LHCN-M2 (cell line): ENCODE measurements at regions not wholly inside any gene's neighbourhood (a gene's known extent, or its start where the extent isn't known, plus 50 kb on each side); places are given as distances from the start of the nearest gene placed in this dataset.
A peak's percentile ranks its signal among the peaks of the same experiment; 100 is the strongest.

Experiments used
- DNase-seq: peaks from one replicate; pipeline ENCODE4 v3.0.0-alpha.2; 2012; ENCODE audit warnings: low read depth

DNA sequence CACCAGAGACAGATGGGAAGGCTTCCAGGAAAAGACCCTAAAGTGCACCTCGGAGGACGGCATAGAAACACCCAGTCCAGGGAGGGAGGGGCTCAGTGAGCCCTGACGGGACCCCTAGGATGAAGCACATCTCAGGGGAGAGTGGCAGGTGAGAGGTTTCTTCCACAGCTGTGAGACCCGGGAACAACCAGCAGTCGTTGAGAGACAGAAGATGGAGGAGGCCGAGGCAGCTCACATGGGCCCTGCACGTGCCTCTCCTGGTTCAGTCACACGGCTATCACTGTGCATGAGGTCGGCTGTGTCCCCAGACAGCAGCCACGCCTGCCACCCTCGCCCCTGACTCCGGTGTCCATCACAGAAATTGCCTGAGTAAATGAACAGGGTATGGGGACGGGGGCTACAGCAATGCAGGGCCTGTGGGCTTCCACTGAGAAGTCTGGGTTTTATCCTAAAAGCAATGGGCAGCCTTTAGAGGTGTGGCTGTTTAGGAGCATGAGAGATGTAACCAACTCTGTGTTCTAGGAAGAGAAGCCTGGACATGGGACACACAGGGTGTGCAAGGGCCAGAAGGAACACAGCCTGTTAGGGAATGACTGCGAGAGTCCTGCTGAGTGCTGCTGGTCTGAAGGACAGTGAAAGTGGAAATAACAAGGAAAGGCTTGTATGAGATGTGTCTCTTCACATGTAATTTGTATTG lies 102.0 kb downstream of the TMEM18 start:
- no peak for DNase-seq

DNA sequence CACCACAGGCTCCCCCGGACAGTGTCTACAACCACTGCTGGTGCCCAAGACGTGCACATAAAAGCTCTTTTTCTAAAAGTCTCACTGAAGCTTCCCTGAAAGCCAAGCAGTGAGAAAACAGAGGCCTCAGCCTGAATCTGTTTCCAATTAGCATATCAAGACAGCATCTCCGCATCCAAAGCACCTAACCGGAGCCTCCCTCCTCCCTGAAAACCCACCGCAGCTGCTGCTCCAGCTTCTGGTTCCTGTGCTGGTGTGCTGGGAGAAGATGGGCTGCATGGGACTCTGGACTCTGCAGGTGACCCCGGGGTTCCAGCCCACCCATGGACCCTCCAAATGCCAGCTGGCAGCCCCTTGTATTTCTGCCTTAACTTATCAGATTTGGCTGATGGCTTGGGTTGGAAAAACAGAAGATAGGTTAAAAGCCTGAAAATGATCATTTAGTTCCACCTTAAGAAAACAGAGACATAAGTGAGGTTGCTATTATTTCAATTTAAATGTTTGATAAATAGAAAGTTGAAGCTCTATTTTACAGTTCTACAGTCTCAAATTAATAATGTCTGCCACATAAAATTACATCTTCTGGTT lies 103.3 kb downstream of the TMEM18 start:
- DNase-seq, result no peak

DNA sequence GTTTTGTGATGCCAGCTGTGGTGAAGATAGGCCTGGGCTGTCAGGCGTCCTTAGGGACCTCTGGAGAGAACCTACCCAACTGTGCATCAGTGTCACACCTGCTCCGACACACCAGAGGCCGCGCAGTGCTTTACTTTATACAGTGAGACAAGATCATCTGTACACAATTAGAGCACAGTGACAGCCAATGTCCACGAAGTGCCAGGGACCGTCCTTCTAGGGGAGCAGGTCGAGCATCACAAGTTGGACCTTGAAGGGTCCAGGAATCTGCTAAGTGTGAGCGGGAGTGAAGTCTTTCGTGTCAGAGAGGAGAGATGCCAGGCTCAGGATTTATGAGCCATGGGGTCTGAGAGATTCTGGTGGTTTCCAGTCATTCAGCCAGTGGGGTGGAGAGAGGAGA lies 104.2 kb downstream of the TMEM18 start:
- DNase-seq, result no peak

DNA sequence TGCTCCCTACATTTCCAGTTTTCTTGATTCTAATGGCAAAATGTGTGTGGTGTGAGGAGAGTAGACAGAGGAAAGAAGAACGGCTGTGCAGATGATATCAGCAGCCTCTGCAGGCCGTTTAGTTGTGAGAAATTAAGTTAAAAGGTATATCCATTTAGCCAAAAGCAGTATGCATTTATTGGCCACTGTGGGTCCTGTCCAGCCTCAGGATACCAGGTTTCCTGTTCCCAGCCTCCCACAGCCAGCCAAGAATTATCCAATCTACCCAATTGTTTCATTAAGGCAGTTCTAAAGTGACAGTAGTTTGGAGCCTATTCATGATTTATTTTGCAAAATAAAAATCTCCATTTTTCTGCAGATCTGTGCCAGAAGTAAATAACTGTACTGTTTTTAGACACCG lies 107.5 kb downstream of the TMEM18 start:
- no peak for DNase-seq

DNA sequence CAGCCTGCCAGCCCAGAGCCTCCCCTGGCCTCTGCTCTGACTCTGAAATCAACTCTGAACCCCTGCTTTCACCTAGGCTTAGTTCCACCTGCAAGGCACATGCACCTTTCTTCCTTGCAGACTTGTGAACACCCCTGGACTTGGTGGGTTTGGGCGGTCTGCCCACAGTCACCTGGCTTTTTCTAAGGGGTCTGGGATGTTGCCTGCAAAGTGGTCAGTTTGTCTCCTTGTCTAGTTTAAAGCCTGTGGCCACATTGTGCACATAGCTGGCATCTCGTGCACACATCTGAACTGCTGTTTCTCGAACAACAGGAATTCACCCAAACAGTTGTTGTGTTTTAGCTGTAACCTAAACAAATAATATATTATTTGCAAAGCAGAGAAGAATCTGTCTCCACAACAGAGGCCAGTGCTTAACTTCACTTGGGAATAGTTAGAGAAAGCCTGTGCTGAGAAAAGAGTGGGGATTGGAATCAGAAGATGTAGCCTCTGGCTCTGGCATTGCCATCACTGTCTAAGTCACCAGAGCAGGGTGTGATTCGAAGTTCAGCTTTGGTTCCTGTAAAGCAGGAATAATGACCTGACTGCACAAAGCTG lies 108.5 kb downstream of the TMEM18 start:
- no peak for DNase-seq

DNA sequence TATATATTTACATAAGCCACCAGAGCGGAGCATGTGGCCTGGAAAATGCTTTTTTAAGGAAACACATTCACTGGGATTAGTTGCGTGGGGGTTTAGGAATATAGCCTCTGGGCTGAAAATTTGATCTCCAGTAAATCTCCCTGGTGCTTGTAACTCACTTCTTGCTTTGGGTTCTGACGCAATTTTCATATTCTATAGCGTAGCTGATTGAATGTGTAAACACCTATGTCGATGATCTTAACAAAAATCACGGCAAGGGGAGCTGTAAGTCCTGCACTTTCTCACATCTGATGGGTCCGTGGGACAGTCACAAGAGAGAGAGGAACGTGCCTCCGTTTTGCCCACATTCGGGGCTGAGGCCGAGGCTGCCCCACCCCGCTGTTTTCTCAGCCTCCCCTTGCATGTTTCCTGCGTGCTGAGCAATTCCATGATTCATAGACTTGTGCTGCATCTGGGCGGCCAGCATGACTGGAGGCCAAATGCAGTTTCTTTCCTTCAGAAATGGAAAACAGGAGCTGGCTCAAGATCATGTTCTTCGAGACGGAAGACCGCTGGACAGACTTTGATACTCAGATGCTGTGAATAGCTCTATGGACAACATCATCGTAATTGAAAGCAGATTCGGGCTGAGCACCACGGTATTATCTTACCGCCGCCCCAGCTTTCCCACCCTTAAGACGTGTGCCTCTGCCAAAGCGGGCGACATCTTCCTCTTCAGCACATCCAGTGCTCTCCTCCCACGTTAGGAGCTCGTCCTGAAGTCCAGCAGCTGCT lies 109.2 kb downstream of the TMEM18 start:
- DNase-seq, result peak; percentile 36

DNA sequence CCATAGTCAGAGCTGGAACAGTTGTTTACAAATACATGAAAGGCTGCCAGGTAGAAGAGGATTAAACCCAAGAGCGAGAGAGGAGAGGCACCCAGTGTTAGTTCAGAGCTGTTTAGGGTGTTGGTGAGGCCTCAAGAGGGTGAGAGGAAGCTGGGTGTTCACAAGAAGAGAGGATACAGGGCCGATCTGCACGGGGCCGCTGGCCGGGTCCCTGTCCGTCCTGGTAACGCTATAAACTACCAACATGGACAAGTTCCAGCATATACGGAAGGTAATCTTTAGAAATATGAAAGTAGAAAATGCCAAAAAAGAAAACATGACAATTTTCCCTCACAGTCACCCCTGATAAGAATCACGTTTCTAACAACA lies 109.7 kb downstream of the TMEM18 start:
- no peak for DNase-seq

DNA sequence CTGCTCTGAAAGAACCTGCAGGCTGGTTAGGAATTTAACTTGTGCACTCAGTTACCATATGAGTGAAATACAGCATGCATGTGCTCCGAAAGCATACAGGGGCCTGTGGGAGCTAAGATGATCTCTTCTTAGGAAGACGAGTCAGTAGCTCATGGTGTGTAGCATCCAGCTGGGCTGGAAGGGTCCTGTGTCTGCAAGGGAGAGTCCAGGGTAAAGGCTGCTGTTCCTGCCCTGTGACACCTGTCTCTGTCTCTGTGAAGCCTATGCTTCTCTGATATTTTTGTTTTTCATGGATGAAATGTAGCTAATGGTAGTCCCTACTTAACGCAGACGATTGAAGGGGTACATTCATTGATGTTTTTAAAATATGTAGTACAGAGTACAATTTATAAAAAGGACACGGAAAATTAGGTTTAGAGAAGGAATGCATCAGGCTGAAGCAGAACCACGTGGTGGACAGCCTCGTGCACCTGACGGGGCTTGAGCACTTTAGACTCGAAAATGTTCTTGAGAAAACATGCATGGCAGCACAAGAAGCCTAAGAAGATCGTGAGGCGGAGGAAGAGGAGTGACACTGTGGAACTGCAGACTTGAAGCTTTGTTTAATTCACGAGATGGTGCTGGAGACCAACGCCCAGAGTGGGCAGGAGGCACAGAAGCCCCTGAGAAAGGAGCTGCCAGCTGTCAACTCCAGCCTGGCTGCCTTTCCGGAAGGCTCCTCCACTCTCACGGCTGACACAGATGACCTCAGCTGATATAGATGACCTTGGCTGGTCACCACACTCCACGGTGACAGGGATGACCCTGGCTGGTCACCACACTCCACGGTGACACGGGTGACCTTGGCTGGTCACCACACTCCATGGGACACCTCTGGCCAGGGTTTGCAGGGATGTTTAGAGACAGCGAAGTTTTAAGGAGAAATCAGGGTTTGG lies 110.6 kb downstream of the TMEM18 start:
- DNase-seq, result no peak

DNA sequence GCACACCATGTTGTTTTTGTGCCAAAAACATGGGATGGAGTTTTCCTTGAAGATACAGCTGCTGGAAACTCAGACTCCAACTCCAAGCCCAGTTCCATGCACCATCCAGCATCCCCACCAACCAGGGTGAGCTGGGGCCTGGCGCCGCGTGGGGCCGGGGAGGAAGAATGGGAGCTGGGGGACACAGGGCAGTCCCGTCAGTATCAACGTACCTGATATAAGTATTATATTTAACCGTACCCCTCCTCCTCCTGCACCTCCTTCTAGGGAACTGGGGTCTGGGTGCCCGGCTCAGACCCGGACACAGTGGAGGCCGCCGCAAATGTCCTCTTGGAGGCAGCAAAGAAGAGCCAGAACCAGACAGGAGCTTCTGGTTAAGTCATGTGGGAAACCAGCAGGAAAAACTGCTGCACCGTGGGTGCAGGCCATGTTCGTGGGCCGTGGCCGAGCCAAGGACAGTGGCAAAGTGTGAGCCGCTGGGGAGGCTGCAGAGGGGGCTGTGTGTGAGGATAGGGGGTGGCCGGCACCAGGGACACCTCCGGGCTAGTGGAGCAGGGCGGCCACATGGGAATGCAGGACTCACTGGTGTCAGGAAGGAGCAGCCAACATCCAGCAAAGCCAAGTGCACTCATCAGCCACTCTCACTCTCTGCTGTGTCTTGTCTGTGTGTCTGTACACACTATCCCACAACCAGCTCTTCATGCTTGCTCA lies 112.6 kb downstream of the TMEM18 start:
- DNase-seq, result no peak

DNA sequence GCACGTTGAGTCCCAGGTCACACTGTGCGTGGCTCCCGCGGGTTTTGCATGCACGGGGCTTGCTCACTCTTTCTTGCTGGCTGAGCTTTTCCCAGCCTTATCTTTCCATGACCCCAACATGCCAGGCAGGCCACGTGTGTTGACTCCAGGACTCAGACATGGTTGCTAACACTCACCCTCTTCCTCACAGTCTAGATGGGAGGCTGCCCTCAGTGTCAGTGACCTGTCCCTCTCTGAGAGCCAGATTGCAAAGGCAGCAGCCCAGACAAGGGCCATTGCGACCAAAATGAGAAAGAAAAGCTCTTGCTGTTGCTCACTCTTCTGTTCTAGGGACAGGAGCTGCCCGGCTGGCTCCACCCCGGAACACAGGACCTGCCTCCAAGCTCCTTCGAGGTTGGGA lies 113.7 kb downstream of the TMEM18 start:
- no peak for DNase-seq

DNA sequence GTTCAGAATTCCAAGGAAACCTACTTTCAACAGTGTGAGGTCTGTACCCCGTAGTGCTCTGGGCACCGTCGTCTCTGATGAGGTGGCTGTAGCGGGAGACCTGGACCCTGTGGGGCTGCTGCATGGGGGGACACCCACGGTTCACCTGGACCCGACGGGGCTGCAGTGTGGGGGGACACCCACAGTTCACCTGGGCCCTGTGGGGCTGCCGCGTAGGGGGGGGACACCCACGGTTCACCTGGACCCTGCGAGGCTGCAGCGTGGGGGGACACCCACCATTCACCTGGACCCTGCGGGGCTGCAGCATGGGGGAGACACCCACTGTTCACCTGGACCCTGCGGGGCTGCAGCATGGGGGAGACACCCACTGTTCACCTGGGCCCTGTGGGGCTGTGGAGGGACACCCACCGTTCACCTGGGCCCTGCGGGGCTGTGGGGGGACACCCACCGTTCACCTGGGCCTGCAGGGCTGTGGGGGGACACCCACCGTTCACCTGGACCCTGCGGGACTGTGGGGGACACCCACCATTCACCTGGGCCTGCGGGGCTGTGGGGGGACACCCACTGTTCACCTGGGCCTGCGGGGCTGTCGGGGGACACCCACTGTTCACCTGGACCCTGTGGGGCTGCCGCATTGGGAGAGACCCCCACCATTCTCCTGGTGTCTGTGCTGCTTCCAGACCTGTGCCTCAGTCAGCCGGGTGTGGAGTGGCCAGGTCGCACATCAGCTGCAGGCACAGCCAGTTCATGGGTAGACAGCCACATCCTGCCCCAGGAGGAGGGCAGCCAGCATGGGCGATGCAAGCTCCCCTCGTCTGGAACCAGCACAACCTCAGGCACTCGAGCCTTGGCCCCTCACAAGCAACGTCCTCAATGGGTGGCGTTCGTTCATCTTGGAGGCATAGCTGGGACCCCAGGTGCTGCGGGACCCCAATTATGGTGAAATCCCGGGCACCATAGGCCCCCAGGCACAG lies 114.5 kb downstream of the TMEM18 start:
- no peak for DNase-seq

DNA sequence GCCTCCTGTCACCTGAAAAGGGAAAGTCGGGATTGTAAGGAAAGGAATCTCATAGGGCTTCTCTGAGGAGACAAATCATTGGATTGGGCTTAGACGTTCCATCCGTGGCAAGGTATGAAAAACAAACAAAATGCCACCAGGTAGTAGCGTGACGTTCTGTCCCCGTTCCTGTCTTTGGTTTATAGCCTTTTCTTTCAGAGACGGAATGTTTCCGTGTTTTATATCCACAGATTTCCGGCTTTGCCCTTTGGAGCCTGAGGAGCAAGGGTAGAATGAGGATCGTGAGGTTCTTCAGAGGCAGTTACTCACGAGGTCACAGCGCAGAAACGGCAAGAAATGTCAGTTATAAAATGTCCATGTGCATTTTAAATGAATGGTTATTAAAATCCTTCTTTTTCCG lies 118.3 kb downstream of the TMEM18 start:
- no peak for DNase-seq

DNA sequence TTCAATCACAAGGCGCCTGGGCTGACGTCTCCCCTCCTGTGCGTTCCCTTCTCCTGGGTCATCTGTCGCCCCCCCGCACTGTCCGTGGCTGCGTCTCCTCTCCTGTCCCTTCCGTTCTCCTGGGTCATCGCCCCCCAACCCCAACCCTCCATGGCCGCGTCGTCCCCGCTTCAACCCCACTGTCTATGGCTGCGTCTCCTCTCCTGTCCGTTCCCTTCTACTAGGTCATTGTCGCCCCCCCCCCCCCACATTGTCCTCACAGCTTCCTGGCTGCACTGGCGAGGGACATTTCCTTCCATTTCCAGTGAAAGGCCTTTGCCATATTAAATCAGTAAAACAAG lies 118.9 kb downstream of the TMEM18 start:
- DNase-seq, result no peak

DNA sequence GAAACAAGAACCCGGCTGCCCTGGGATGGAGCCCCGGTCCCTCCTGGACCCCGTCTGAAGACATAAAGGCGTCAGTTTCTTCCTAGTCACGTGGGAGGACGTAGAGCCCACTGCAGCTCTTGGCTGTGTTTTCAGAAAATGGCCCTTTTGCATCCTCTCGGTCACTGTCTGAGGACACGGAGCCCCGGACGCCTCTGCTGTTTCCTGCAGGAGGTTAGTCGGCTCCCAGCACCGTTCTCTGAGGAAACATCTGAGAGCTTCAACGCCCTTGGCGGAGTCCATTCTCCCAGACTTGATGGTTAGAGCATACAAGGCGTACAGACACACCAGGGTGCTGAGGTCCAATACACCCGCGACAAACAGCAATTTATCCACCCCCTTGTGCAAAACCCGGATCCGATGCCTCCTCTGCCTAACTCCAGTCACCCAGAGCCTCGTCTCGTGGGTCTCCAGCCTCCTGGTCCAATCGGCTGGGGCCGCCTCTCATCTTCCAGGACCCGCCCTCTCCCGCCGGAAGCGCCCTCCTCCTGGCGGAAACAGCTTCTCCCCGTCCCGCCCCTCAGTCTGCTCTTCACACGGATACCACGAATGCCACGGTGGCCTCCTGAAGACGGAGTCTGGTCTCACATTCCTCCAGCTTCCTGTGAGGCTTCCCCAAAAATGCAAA lies 119.4 kb downstream of the TMEM18 start:
- DNase-seq, result no peak

DNA sequence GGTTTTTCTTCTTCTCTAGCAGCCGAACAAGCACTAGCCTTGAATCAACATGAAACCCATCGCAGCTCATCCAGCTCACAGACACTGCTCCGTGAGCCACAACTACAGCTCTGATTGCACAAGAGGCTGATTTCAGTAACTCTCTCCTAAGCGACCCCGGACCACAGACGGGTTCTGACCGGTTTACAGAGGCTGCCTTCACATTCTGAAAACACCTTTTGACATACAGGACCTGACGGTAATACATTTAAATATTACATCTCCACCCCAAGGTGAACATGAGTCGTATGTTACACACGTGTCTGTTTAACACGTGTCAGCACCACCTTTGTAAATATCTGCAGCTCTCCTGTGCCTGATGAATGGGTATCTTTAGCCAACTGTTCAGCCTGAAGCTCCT lies 120.7 kb downstream of the TMEM18 start:
- DNase-seq, result no peak

DNA sequence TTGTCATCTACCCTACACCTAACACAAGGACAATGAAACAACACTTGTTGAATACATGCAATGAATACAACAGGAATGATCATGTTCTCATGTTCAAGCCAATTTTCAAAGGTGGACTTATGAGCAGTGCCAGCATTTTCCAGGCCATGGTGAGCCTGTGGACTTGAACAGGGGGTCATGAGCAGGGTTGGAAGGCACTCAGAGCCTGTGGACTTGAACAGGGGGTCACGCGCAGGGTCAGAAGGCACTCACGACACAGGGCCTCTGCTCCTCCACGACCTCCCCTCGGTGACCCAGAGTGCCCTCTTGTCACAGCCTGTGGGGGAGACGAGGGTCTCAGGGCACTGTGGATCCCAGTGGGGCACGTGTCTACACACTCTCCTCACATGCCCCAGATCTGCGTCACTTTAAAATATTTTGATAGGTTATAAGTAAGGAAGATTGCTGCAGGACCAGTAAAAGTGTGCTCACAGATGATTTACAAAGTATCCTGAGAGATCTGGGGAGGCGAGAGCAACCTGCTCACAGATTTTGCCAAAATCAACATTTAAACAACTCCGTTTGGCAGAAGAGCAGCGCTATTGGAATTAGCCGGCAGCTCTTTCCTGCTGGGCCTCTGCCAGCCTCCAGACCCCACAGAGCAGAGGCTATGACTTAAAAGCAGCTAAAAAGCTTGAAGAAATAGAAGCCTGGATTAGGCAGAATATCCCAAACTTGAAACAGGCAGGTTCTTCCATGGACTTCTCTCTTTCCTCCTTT lies 121.9 kb downstream of the TMEM18 start:
- DNase-seq, result no peak

DNA sequence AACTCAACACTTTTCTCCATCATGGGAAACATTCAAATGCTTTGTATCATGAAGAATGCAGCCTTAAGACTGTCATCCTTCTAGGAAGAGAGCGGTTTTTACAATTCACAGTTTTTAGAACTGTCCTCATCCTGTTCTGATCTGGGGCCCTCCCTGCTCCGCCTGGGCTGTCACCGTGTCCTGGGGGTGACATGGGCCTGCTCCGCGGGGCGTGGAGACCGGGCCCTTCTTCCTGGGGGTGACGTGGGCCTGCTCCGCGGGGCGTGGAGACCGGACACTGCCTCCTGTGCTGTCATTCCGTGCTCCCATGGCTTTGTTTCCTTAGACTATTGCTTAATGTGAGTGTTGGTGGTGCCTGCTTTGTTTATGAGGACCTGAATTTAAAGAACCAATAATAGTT lies 122.8 kb downstream of the TMEM18 start:
- no peak for DNase-seq

DNA sequence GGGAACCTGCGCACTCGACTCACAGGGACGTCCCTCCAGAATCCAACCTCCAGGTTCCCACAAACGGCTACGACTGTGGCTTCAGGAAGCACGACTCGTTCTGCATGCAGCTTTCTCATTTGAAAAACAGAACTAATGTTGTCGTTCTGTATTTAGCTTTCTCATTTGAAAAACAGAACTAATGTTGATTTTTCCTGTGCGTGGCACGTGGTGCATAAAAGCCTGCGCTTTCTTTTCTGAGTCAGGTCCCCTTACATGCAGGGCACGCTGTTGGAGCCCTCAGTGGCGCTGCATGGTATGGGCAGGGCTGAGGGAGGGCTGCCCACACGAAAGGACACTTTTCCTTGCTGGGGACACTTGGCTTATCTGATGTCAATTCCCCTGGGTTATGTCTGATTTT lies 124.3 kb downstream of the TMEM18 start:
- DNase-seq, result no peak

DNA sequence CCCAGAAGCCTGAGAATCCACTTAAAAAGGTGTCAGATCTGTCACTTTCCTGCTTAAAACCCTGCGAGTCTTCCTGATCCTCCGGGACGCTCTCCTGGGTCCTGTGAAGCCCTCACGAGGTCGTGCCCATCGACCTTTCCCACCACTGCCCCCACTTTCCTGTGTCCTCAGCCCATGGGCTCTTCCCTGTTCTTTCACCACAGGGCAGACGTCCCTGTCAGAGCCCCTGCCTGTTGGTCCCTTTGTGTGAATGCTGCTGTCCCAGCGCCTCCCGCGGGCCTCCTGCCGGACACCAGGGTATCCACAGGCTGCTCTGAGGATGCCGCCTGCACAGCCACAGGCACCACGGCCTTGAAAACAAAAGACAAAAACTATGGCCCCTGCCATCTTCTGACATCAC lies 125.6 kb downstream of the TMEM18 start:
- DNase-seq, result no peak
